HFFc6 (cell line): ENCODE measurements at regions not wholly inside any gene's neighbourhood (a gene's known extent, or its start where the extent isn't known, plus 50 kb on each side); places are given as distances from the start of the nearest gene placed in this dataset.

Experiments used
- DNase-seq: peaks from one replicate; pipeline ENCODE4 v3.0.0-alpha.2; 2018
- H3K27ac Mint-ChIP-seq: 2 replicates; pipeline ENCODE4 v1.8.0; 2020; ENCODE audit warnings: mild to moderate bottlenecking, mixed read lengths
- H3K27me3 Mint-ChIP-seq: 2 replicates; pipeline ENCODE4 v1.8.0; 2021; ENCODE audit warnings: mild to moderate bottlenecking, moderate library complexity, mixed read lengths; ENCODE audit not compliant: insufficient read depth
- H3K36me3 Mint-ChIP-seq: 2 replicates; pipeline ENCODE4 v1.8.0; 2021; ENCODE audit warnings: low read depth, mixed read lengths
- H3K4me1 Mint-ChIP-seq: 2 replicates; pipeline ENCODE4 v1.8.0; 2020; ENCODE audit warnings: low read depth, mixed read lengths
- H3K4me3 Mint-ChIP-seq: 2 replicates; pipeline ENCODE4 v1.8.0; 2020; ENCODE audit warnings: mild to moderate bottlenecking, moderate library complexity, mixed read lengths
- H3K9me3 Mint-ChIP-seq: 2 replicates; pipeline ENCODE4 v1.8.0; 2020; ENCODE audit warnings: mild to moderate bottlenecking, mixed read lengths
- CTCF ChIP-seq: fragments of 200-600 bp; sonication (generic); IDR thresholded peaks from 2 replicates; pipeline ENCODE4 v1.5.0; 2021; ENCODE audit warnings: antibody characterized with exemption, mild to moderate bottlenecking

GRCh38 chr10:106405141-106405540 is 759.4 kb downstream of the SORCS1 start:
- TF ChIP-seq CTCF = no peak
- Mint-ChIP-seq H3K4me3 (no peak overlapping the region), H3K27me3 (no peaks in the 10 kb centered on the region), H3K4me1 (peaks cover 6% of the 10 kb centered on the region), H3K27ac (no peak overlapping the region), H3K36me3 (no peaks in the 10 kb centered on the region), H3K9me3 (no peaks in the 10 kb centered on the region)
- no peak for DNase-seq

GRCh38 chr10:106402458-106402857 is 762.0 kb downstream of the SORCS1 start:
- Mint-ChIP-seq H3K36me3 (no peaks in the 10 kb centered on the region), H3K4me3 (no peak overlapping the region), H3K9me3 (no peaks in the 10 kb centered on the region), H3K4me1 (peaks cover 23% of the 10 kb centered on the region), H3K27ac (no peak overlapping the region), H3K27me3 (no peaks in the 10 kb centered on the region)
- TF ChIP-seq CTCF = no peak
- DNase-seq = no peak

GRCh38 chr10:106401967-106402366 is 762.5 kb downstream of the SORCS1 start:
- H3K27me3 Mint-ChIP-seq = no peaks in the 10 kb centered on the region
- peaks cover 28% of the 10 kb centered on the region for H3K4me1 Mint-ChIP-seq
- DNase-seq = no peak
- no peak for TF ChIP-seq CTCF
- H3K4me3 Mint-ChIP-seq = no peak overlapping the region
- no peaks in the 10 kb centered on the region for H3K36me3 Mint-ChIP-seq
- no peak overlapping the region for H3K27ac Mint-ChIP-seq
- no peaks in the 10 kb centered on the region for H3K9me3 Mint-ChIP-seq

- Mint-ChIP-seq H3K4me3 (no peak overlapping the region), H3K4me1 (peaks cover 36% of the 10 kb centered on the region), H3K27me3 (no peaks in the 10 kb centered on the region), H3K9me3 (no peaks in the 10 kb centered on the region), H3K27ac (no peak overlapping the region), H3K36me3 (no peaks in the 10 kb centered on the region)
- TF ChIP-seq CTCF = peak; percentile 87
- peak; percentile 44 for DNase-seq
Measured at GRCh38 chr10:106401161-106401560, 763.3 kb downstream of the SORCS1 start.

GRCh38 chr10:106399112-106399511 is 765.4 kb downstream of the SORCS1 start:
- Mint-ChIP-seq H3K36me3 (no peaks in the 10 kb centered on the region), H3K27me3 (0 out of 2 replicates have a peak, but pooled peaks cover under 1% of the 10 kb centered on the region), H3K9me3 (no peaks in the 10 kb centered on the region), H3K27ac (peak overlapping the region; percentile 50), H3K4me3 (no peak overlapping the region), H3K4me1 (peaks cover 41% of the 10 kb centered on the region)
- DNase-seq = no peak
- no peak for TF ChIP-seq CTCF

GRCh38 chr10:106396192-106396591 is 768.3 kb downstream of the SORCS1 start:
- Mint-ChIP-seq H3K27me3 (0 out of 2 replicates have a peak, but pooled peaks cover 2% of the 10 kb centered on the region), H3K4me1 (peaks cover 55% of the 10 kb centered on the region), H3K36me3 (no peaks in the 10 kb centered on the region), H3K9me3 (no peaks in the 10 kb centered on the region), H3K4me3 (no peak overlapping the region), H3K27ac (no peak overlapping the region)
- TF ChIP-seq CTCF = no peak
- DNase-seq = no peak
